Pancreas (tissue), 10 donors: ENCODE measurements at regions not wholly inside any gene's neighbourhood (a gene's known extent, or its start where the extent isn't known, plus 50 kb on each side); places are given as distances from the start of the nearest gene placed in this dataset.
A peak's percentile ranks its signal among the peaks of the same experiment; 100 is the strongest.
"Not testable (repeated sequence)": the region's sequence is repeated elsewhere in the genome, so short reads cannot be mapped to it uniquely, and the experiment has no call there.

Source experiments
- ATAC-seq, 4 donors: fragments of 200-7000 bp; cut with Tn5 transposase; one replicate each; pipeline versions ENCODE4 v1.8.0 to v1.9.1; 2020; ENCODE audit warnings: mild to moderate bottlenecking in 4 of 4, moderate library complexity in 4 of 4
- DNase-seq, 6 donors: peaks; one replicate each; pipeline ENCODE4 v3.0.0-alpha.2; 2020
- FAIRE-seq: peaks from 2 replicates; lab custom pipeline; 2012; peaks lifted over from hg19 to GRCh38; lab: Jason Lieb, UNC
- H3K27ac ChIP-seq, 4 donors: fragments of 200-600 bp; sonication (generic); 1 replicate in 3 of 4; 2 replicates in 1 of 4; pipeline versions ENCODE4 v1.5.0 to v1.8.0; 2020
- H3K27me3 ChIP-seq, 4 donors: fragments of 200-600 bp; one replicate each; pipeline ENCODE4 v1.8.0; 2021
- H3K36me3 ChIP-seq, 3 donors: fragments of 200-600 bp; sonication (generic) in 1 of 3; one replicate each; pipeline versions ENCODE4 v1.5.0 to v1.8.0; 2020 to 2021
- H3K4me1 ChIP-seq, 3 donors: fragments of 200-600 bp; one replicate each; pipeline ENCODE4 v1.8.0; 2021
- H3K4me3 ChIP-seq, 4 donors: fragments of 200-600 bp; sonication (generic) in 2 of 4; one replicate each; pipeline versions ENCODE4 v1.5.0 to v1.8.0; 2020 to 2021
- H3K9me3 ChIP-seq, 4 donors: fragments of 200-600 bp; one replicate each; pipeline ENCODE4 v1.8.0; 2021
- WGBS, 2 donors: extraction: QIAGEN DNeasy Blood & Tissue Kit; methylation state at CpG; one replicate each; pipeline ENCODE4 v1.1.7; 2013; 5-methylcytosine and 5-hydroxymethylcytosine counted together
- intact Hi-C, 3 donors: fragments of 100-400 bp; cut with DNase I; formaldehyde crosslinking; loops; one replicate each; pipeline versions ENCODE4 v1.11.1 to v1.14.2; 2022
- TF ChIP-seq, protein P1 (sequence below), 4 donors: fragments of 200-600 bp; sonication (generic) in 3 of 4; IDR thresholded peaks; one replicate each; pipeline versions ENCODE4 v1.5.0 to v1.8.0; 2021; ENCODE audit warnings: antibody characterized with exemption in 4 of 4
- donor health status: healthy with polysubstance abuse.
- donor health status: DM: no; HTN: no; CAD: no; lungs with moderate emphysema.
- donor health status: DM: no; HTN: no; CAD: no.
- donor health status: control.
- donor health status: control.
- donor health status: Bipolar disorder and iron deficiency.
- donor health status: DM: yes; HTN: yes; CAD: no.
- donor health status: DM: no; HTN: no; CAD: no.
- donor health status: DM: no; HTN: no; CAD: no.
- donor health status: DM: yes; HTN: yes; CAD: no.

DNA sequence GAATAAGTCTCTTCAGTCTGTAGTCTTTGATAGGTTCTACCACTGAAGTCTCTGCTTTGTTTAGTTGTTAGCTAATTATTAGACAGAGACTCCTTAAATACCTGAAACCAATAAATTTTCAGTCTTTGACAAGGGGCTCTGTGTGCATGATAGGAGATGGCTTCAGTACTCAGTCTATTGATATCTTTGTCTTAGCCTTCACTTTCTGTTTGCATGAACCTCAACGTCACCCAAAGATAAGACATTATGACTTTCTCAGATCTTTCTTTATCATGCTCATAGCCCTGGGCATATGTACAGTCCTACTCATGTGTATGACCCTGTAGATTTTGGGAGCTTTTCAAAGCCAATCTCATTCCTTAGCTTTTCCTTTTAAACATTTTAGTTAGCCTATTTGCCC is 183.5 kb upstream of the GCFC2 start:
- Histone ChIP-seq H3K27ac (no peak overlapping the region), H3K27me3 (no peaks in the 10 kb centered on the region), H3K36me3 (no peaks in the 10 kb centered on the region), H3K9me3 (no peaks in the 10 kb centered on the region), H3K4me3 (no peak overlapping the region), H3K4me1 (no peaks in the 10 kb centered on the region)
- intact Hi-C loops: no loop called here
- FAIRE-seq (no peak), DNase-seq (no peak), ATAC-seq (no peak)
- TF ChIP-seq, protein P1, sequence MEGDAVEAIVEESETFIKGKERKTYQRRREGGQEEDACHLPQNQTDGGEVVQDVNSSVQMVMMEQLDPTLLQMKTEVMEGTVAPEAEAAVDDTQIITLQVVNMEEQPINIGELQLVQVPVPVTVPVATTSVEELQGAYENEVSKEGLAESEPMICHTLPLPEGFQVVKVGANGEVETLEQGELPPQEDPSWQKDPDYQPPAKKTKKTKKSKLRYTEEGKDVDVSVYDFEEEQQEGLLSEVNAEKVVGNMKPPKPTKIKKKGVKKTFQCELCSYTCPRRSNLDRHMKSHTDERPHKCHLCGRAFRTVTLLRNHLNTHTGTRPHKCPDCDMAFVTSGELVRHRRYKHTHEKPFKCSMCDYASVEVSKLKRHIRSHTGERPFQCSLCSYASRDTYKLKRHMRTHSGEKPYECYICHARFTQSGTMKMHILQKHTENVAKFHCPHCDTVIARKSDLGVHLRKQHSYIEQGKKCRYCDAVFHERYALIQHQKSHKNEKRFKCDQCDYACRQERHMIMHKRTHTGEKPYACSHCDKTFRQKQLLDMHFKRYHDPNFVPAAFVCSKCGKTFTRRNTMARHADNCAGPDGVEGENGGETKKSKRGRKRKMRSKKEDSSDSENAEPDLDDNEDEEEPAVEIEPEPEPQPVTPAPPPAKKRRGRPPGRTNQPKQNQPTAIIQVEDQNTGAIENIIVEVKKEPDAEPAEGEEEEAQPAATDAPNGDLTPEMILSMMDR (IDR thresholded peaks at IDR 0.05): no peak
- 18 to 24% methylated on average over 1 of the region's 1 CpG for WGBS, 2 donors

DNA sequence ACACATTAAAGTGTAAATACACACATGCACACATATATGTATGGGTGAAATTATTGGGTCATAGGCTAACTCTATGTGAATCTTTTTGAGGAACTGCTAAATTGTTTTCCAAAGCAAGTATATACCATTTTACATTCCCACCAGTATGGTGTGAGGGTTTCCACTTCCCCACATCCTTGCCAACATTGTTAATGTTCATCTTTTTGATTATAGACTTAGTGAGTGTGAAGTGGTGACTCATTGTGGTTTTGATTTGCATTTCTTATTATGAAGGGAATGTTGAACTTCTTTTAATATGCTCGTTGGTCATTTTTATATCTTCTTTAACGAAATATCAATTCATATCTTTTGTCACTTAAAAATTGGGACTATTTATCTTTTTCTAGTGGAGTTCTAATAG is 181.8 kb upstream of the GCFC2 start:
- H3K27me3 ChIP-seq: no peaks in the 10 kb centered on the region
- no peak for DNase-seq
- H3K9me3 ChIP-seq: no peaks in the 10 kb centered on the region
- H3K4me3 ChIP-seq: no peak overlapping the region
- no peak overlapping the region for H3K27ac ChIP-seq
- no peak for ATAC-seq
- intact Hi-C loops: no loop called here
- H3K36me3 ChIP-seq: no peaks in the 10 kb centered on the region
- TF ChIP-seq, protein P1 (IDR thresholded peaks at IDR 0.05): no peak
- 50 to 62% methylated on average over 2 of the region's 2 CpGs for WGBS, 2 donors
- no peaks in the 10 kb centered on the region for H3K4me1 ChIP-seq
- FAIRE-seq: no peak

DNA sequence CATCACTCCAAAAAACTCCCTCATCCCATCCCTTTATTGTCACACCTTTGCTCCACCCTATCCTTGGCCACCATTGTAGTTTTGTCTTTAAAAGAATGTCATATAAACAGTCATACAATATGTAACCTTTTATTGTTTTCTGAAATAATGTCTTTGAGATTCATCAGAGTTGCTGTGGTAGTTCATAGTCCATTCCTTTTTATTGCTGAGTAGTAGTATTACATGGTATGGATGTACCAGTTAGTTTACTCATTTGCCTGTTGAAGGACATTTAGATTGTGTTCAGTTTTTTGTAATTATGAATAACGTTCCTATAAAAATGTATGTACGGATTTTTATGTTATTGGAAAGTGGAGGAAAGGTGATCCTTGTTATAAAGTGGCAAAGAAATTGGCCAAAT is 171.8 kb upstream of the GCFC2 start:
- intact Hi-C loops: no loop called here
- no peaks in the 10 kb centered on the region for H3K27me3 ChIP-seq
- TF ChIP-seq, protein P1 (IDR thresholded peaks at IDR 0.05): no peak
- no peak for DNase-seq
- no peaks in the 10 kb centered on the region for H3K9me3 ChIP-seq
- no peak for FAIRE-seq
- no peak overlapping the region for H3K4me3 ChIP-seq
- no peaks in the 10 kb centered on the region for H3K36me3 ChIP-seq
- H3K27ac ChIP-seq: no peak overlapping the region
- no peaks in the 10 kb centered on the region for H3K4me1 ChIP-seq
- WGBS, 2 donors: 43 to 45% methylated on average over 2 of the region's 2 CpGs
- no peak for ATAC-seq

DNA sequence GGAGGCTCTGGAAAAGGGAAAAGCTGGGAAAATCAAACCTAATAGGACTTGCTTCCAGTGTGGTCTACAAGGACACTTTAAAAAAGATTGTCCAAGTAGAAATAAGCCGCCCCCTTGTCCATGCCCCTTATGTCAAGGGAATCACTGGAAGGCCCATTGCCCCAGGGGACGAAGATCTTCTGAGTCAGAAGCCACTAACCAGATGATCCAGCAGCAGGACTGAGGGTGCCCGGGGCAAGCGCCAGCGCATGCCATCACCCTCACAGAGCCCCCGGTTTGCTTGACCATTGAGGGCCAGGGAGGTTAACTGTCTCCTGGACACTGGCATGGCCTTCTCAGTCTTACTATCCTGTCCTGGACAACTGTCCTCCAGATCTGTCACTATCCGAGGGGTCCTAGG is 164.9 kb upstream of the GCFC2 start:
- H3K27me3 ChIP-seq, H3K36me3 ChIP-seq, intact Hi-C loops, H3K27ac ChIP-seq, H3K4me3 ChIP-seq, ATAC-seq, H3K9me3 ChIP-seq, FAIRE-seq, H3K4me1 ChIP-seq, DNase-seq: not testable (repeated sequence)
- WGBS, 2 donors: 75 to 82% methylated on average over 7 of the region's 7 CpGs

DNA sequence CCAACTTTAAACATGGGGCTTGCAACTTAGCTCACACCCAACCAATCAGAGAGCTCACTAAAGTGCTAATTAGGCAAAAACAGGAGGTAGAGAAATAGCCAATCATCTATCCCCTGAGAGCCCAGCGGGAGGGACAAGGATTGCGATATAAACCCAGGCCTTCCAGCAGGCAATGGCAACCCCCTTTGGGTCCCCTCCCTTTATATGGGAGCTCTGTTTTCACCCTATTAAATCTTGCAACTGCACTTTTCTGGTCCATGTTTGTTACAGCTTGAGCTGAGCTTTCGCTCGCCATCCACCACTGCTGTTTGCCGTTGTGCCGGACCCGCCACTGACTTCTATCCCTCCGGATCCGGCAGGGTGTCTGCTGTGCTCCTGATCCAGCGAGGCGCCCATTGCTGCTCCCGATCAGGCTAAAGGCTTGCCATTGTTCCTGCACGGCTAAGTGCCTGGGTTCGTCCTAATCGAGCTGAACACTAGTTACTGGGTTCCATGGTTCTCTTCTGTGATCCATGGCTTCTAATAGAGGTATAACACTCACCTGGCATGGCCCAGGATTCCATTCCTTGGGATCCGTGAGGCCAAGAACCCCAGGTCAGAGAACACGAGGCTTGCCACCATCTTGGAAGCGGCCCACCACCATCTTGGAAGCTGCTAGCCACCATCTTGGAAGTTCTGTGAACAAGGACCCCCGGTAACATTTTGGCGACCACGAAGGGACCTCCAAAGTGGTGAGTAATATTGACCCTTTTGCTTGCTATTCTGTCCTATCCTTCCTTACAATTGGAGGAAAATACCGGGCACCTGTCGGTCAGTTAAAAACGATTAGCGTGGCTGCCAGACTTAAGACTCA is 161.3 kb upstream of the GCFC2 start:
- ATAC-seq, H3K4me3 ChIP-seq, FAIRE-seq, H3K36me3 ChIP-seq, H3K27me3 ChIP-seq, H3K27ac ChIP-seq, intact Hi-C loops, H3K4me1 ChIP-seq, H3K9me3 ChIP-seq: not testable (repeated sequence)
- peak in 1 of 6 donors; percentile 26 for DNase-seq
- WGBS, 2 donors: 79 to 88% methylated on average over 21 to 25 of the region's 25 CpGs

DNA sequence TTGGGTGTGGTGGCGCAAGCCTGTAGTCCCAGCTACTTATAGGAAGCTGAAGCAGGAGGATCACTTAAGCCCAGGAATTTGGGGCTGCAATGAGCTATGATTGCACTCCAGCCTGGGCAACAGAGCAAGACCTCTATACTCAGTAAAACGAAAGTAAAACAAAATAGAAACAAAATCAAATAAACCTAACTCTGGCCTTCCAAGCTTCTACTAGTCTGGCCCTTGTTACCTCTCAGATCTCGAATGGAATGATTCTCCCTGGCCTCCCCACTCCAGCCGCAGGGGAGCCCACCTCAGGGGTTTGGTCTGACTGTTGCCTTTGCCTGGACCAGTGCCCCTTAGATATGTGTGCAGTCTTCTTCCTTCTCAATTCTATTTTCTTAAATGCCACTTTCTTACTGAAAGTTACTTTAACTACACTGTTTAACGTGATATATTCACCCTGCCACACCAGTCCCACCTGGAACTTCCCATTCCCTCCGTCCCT is 160.0 kb upstream of the GCFC2 start:
- FAIRE-seq: no peak
- no peak overlapping the region for H3K27ac ChIP-seq
- H3K27me3 ChIP-seq: no peaks in the 10 kb centered on the region
- intact Hi-C loops: no loop called here
- ATAC-seq: no peak
- no peaks in the 10 kb centered on the region for H3K9me3 ChIP-seq
- H3K4me3 ChIP-seq: no peak overlapping the region
- DNase-seq: no peak
- TF ChIP-seq, protein P1 (IDR thresholded peaks at IDR 0.05): no peak
- no peaks in the 10 kb centered on the region for H3K36me3 ChIP-seq
- 57 to 62% methylated on average over 6 of the region's 6 CpGs for WGBS, 2 donors
- H3K4me1 ChIP-seq: no peaks in the 10 kb centered on the region
